GM12891 (cell line): ENCODE measurements at regions not wholly inside any gene's neighbourhood (a gene's known extent, or its start where the extent isn't known, plus 50 kb on each side); places are given as distances from the start of the nearest gene placed in this dataset.

Experiments
- POLR2A ChIP-seq: IDR thresholded peaks from 2 replicates; pipeline ENCODE4 v1.6.1; 2011; ENCODE audit warnings: low read depth, low read length, control low read depth
- POLR2AphosphoS5 ChIP-seq: IDR thresholded peaks from 2 replicates; pipeline ENCODE4 v1.6.1; 2011; ENCODE audit warnings: low read depth, low read length, control low read depth
- TAF1 ChIP-seq: IDR thresholded peaks from 2 replicates; pipeline ENCODE4 v1.6.1; 2011; ENCODE audit warnings: low read depth, low read length, control low read depth

- no peak for TF ChIP-seq POLR2AphosphoS5
- TF ChIP-seq POLR2A, result no peak
- TF ChIP-seq TAF1, result no peak
Measured at GRCh38 chr12:67504026-67504425, 144.5 kb upstream of the DYRK2 start.
